ENCODE measurements at regions not wholly inside any gene's neighbourhood (a gene's known extent, or its start where the extent isn't known, plus 50 kb on each side); places are given as distances from the start of the nearest gene placed in this dataset.
"Not testable (repeated sequence)": the region's sequence is repeated elsewhere in the genome, so short reads cannot be mapped to it uniquely, and the experiment has no call there.

- H3K27me3 ChIP-seq (ENCODE audit: insufficient read depth, low read depth) = no peaks in the 10 kb centered on the region
- no peak overlapping the region for H3K4me3 ChIP-seq (IDR thresholded peaks at IDR 0.05; ENCODE audit: insufficient read depth, low read depth, low read length)
- H2AFZ ChIP-seq (ENCODE audit: low read depth) = no peak overlapping the region
- no peak overlapping the region for H3K27ac ChIP-seq
- H3K9ac ChIP-seq = no peak overlapping the region
- TF ChIP-seq, protein P1, sequence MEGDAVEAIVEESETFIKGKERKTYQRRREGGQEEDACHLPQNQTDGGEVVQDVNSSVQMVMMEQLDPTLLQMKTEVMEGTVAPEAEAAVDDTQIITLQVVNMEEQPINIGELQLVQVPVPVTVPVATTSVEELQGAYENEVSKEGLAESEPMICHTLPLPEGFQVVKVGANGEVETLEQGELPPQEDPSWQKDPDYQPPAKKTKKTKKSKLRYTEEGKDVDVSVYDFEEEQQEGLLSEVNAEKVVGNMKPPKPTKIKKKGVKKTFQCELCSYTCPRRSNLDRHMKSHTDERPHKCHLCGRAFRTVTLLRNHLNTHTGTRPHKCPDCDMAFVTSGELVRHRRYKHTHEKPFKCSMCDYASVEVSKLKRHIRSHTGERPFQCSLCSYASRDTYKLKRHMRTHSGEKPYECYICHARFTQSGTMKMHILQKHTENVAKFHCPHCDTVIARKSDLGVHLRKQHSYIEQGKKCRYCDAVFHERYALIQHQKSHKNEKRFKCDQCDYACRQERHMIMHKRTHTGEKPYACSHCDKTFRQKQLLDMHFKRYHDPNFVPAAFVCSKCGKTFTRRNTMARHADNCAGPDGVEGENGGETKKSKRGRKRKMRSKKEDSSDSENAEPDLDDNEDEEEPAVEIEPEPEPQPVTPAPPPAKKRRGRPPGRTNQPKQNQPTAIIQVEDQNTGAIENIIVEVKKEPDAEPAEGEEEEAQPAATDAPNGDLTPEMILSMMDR (conservative IDR thresholded peaks at IDR 0.05; ENCODE audit: low read depth, low read length) = no peak
- no peaks in the 10 kb centered on the region for H3K4me1 ChIP-seq (ENCODE audit: low read depth, poor library complexity, severe bottlenecking)
- H3K79me2 ChIP-seq (ENCODE audit: insufficient read depth, low read depth) = no peaks in the 10 kb centered on the region
- H3K36me3 ChIP-seq (ENCODE audit: insufficient read depth) = no peaks in the 10 kb centered on the region
- H3K4me2 ChIP-seq = no peak overlapping the region
- H4K20me1 ChIP-seq (ENCODE audit: insufficient read depth) = no peaks in the 10 kb centered on the region
Observed at GRCh38 chr6:120468486-120468885, 865.8 kb downstream of the TBC1D32 start.

GRCh38 chr6:120451508-120451907 is 882.8 kb downstream of the TBC1D32 start:
- no peaks in the 10 kb centered on the region for H4K20me1 ChIP-seq (ENCODE audit: insufficient read depth)
- H2AFZ ChIP-seq (ENCODE audit: low read depth) = no peak overlapping the region
- H3K4me3 ChIP-seq (IDR thresholded peaks at IDR 0.05; ENCODE audit: insufficient read depth, low read depth, low read length) = no peak overlapping the region
- H3K4me1 ChIP-seq (ENCODE audit: low read depth, poor library complexity, severe bottlenecking) = no peaks in the 10 kb centered on the region
- H3K79me2 ChIP-seq (ENCODE audit: insufficient read depth, low read depth) = no peaks in the 10 kb centered on the region
- no peak overlapping the region for H3K4me2 ChIP-seq
- TF ChIP-seq, protein P1 (conservative IDR thresholded peaks at IDR 0.05; ENCODE audit: low read depth, low read length) = no peak
- no peak overlapping the region for H3K27ac ChIP-seq
- H3K27me3 ChIP-seq (ENCODE audit: insufficient read depth, low read depth) = no peaks in the 10 kb centered on the region
- H3K36me3 ChIP-seq (ENCODE audit: insufficient read depth) = no peaks in the 10 kb centered on the region
- H3K9ac ChIP-seq = no peak overlapping the region

DNA sequence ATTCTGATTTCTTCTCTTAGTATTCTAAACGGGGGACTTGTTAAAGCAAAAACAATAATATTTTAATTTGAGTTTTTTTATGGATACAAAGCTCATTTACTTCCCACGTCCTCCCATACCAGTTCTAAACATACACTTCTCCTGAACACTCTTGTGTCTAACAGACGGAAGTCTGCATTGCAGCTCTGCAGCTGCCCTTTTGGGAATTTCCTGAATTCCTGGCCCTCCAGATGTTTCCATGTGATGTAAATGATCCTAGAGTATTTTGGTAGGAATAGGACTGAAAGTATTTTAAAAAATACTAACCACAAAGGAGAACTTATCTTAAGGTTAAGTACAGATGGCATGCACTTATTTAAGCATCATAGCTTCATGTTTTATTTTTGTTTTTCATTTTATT is 886.7 kb downstream of the TBC1D32 start:
- H3K4me2 ChIP-seq = no peak overlapping the region
- no peaks in the 10 kb centered on the region for H3K79me2 ChIP-seq (ENCODE audit: insufficient read depth, low read depth)
- TF ChIP-seq, protein P1 (conservative IDR thresholded peaks at IDR 0.05; ENCODE audit: low read depth, low read length) = no peak
- H3K9ac ChIP-seq = no peak overlapping the region
- no peaks in the 10 kb centered on the region for H4K20me1 ChIP-seq (ENCODE audit: insufficient read depth)
- H3K4me3 ChIP-seq (IDR thresholded peaks at IDR 0.05; ENCODE audit: insufficient read depth, low read depth, low read length) = no peak overlapping the region
- no peaks in the 10 kb centered on the region for H3K36me3 ChIP-seq (ENCODE audit: insufficient read depth)
- no peak overlapping the region for H2AFZ ChIP-seq (ENCODE audit: low read depth)
- H3K27ac ChIP-seq = no peak overlapping the region
- H3K4me1 ChIP-seq (ENCODE audit: low read depth, poor library complexity, severe bottlenecking) = no peaks in the 10 kb centered on the region
- no peaks in the 10 kb centered on the region for H3K27me3 ChIP-seq (ENCODE audit: insufficient read depth, low read depth)

GRCh38 chr6:120432840-120433239 is 901.4 kb downstream of the TBC1D32 start:
- not testable (repeated sequence) for H3K36me3 ChIP-seq (ENCODE audit: insufficient read depth); H3K4me1 ChIP-seq (ENCODE audit: low read depth, poor library complexity, severe bottlenecking); H3K4me3 ChIP-seq (IDR thresholded peaks at IDR 0.05; ENCODE audit: insufficient read depth, low read depth, low read length); H4K20me1 ChIP-seq (ENCODE audit: insufficient read depth); H3K27ac ChIP-seq; H3K79me2 ChIP-seq (ENCODE audit: insufficient read depth, low read depth); H3K4me2 ChIP-seq; H3K9ac ChIP-seq; H2AFZ ChIP-seq (ENCODE audit: low read depth); H3K27me3 ChIP-seq (ENCODE audit: insufficient read depth, low read depth)

DNA sequence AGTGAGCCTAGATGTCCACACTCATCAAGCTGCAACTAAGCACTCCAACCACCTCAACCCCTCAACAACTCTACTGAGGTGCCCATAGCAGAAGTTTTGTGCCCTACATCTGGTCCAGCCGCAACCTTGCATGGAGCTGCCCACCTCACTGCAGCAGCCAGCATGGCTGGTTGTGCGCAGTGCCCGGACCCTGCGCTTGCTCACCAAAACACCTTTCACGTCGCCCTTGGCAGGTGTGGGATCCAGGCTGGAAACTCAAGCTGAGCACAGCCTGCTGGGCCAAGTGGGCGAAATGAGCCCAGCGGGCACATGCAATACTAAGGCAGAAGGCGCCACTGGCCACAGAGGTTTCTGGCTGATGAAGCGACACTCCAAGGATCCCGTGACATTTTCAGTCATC is 902.4 kb downstream of the TBC1D32 start:
- Histone ChIP-seq H2AFZ (ENCODE audit: low read depth) (no peak overlapping the region), H3K27me3 (ENCODE audit: insufficient read depth, low read depth) (no peaks in the 10 kb centered on the region), H3K9ac (no peak overlapping the region), H3K4me1 (ENCODE audit: low read depth, poor library complexity, severe bottlenecking) (no peaks in the 10 kb centered on the region), H4K20me1 (ENCODE audit: insufficient read depth) (no peaks in the 10 kb centered on the region), H3K4me2 (no peak overlapping the region), H3K27ac (no peak overlapping the region), H3K79me2 (ENCODE audit: insufficient read depth, low read depth) (no peaks in the 10 kb centered on the region), H3K36me3 (ENCODE audit: insufficient read depth) (no peaks in the 10 kb centered on the region), H3K4me3 (IDR thresholded peaks at IDR 0.05; ENCODE audit: insufficient read depth, low read depth, low read length) (no peak overlapping the region)
- TF ChIP-seq, protein P1 (conservative IDR thresholded peaks at IDR 0.05; ENCODE audit: low read depth, low read length) = no peak

Measured in KMS-11 (cell line).